Kasumi-1 (cell line): ENCODE measurements at regions not wholly inside any gene's neighbourhood (a gene's known extent, or its start where the extent isn't known, plus 50 kb on each side); places are given as distances from the start of the nearest gene placed in this dataset.
A peak's percentile ranks its signal among the peaks of the same experiment; 100 is the strongest.
"Not testable (repeated sequence)": the region's sequence is repeated elsewhere in the genome, so short reads cannot be mapped to it uniquely, and the experiment has no call there.

Experiments used
- DNase-seq, 2 experiments: peaks; one replicate each; lab custom pipeline; 2025; lab: John Stamatoyannopoulos, UW

GRCh38 chr6:6867404-6867799, 240.4 kb upstream of the RREB1 start:
- no peak for DNase-seq

- no peak for DNase-seq
Measured at GRCh38 chr6:6869094-6869493, 238.7 kb upstream of the RREB1 start.

DNA sequence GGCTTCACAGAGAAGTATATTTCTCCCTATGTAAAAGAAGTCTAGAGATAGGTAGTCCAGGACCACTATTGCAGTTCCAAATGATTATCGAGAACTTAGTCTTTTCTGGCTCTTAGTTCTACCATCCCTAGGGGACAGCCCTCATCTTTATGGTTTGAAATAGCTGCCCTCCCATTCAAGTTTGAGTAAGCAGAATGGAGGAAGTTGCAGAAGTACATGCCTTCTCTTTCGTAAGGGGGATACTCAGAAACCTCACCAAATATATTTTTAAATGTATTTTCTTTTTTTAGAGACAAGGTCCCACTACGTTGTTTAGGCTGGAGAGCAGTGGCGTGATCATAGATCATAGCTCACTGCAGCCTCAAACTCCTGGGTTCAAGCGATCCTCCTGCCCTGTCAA, 236.8 kb upstream of the RREB1 start:
- peak; percentile 41 to 59 for DNase-seq

GRCh38 chr6:6872459-6873344, 235.1 kb upstream of the RREB1 start:
- DNase-seq, result no peak

DNA sequence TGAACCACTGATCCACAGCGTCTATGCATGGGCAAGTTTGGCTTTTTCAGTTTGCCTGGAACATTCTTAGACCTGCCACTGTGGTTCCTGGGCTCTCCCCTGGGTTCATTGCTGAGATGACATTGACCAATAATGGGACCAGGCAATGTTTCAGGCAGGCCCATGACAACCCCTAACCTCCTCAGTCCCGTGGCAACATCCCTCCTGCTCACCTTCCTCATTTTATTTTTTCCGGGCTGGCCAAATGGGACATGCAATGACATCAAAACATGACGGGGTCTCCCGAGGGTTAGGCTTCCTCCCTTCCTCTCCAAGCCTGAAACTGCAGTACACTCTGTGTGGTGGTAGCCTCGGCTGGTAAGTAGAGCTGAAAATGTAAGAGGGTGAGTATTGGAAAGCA, 234.0 kb upstream of the RREB1 start:
- DNase-seq, result no peak

GRCh38 chr6:6875818-6876470, 231.8 kb upstream of the RREB1 start:
- peak; percentile 13 to 28 for DNase-seq

- not testable (repeated sequence) for DNase-seq
Measured at GRCh38 chr6:6877792-6878191, 230.0 kb upstream of the RREB1 start.

- DNase-seq, result no peak
Measured at GRCh38 chr6:6878887-6879585, 228.7 kb upstream of the RREB1 start.

GRCh38 chr6:6879586-6879974, 228.2 kb upstream of the RREB1 start:
- DNase-seq, result not testable (repeated sequence)

- DNase-seq, result peak; percentile 16 to 20
Measured at GRCh38 chr6:6880745-6881437, 226.9 kb upstream of the RREB1 start.

DNA sequence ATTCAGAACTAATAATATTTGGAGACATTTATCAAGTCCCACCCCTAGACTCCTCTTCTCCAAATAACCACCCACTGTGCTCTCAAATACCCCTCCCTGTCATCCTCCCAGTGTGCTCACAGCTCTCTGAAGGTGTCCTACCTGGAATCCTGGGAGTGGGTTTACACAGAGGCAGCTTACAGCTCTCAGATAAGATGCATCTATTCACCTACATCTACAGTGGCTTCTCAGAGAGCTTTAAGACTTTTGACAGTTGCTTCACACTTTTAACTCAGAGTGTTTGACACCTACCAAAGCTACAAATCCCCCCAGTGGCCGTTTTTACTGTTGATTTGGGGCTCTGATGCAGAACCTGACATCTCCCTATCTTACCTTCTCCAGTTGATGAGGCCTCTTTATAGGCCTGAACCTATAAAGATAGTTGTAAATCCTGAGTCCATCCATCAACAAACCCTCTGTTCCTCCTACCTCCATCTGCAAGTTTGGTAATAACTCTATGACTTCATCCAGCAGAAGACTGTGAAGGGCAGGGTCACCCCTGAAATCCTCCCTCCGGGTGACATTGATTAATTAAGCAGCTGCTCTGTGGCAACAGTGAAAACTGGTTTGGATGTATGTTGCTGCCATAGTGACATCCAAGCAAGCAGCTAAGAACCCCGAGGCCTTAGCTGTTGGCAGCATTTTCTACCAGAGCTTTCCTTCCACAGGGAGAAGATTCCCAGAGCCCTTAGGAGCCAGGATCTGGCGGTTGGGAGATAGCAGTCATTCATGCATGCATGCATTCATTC, 226.1 kb upstream of the RREB1 start:
- no peak for DNase-seq

DNA sequence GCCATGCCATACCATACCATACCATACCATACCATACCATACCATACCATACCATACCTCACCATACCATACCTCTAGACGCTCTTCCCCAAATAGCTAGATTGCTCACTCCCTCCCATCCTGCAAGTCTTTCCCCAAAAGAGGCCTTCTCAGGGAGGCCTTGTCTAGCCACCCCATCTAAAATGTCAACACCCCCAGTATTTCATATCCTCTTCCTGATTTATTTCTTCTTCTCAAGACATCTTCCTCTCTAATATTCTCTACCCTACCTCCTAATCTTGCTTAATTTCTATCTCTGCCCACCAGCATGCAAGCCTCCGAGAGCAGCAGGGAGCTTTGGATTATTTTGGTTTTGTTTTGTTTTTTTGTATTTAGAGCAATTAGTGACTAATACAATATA, 225.2 kb upstream of the RREB1 start:
- DNase-seq, result no peak

DNA sequence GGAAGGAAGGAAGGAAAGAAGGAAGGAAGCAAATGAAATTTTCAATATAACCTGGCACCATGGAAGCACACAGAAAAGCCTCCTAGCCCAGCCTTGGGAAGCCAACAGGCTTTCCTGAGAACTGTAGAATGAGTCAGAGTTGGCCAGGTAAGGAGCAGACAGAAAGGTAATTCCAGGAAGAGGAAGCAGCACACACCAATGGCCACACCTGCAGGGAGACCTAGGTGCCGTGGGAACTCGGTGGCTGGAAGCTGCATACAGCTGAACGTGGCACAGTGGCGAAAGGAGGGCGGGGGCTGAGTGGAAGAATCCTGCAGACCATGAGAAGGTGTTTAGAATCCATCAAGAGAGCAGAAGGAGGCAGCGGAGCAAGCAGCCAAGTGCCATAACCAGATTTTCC, 224.8 kb upstream of the RREB1 start:
- no peak for DNase-seq

DNA sequence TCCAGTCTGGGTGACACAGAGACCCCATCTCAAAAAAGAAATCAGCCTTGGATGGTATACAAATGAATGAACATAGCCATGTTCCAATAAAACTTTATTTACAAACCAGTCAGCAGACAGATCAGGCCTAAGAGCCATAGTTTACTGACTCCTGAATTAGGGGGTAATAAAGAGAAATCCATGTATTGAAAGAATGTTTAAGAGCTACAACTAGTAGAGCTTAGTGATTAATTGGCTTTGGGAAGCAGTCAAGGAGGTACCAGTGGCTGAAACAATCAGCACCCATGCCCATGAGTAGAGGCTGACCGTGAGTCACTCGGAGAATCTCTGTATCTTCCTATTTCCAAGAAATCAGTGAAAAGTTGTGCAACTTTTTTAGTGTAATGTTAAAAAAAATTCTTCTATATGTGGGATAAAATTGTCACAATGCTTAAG, 223.6 kb upstream of the RREB1 start:
- no peak for DNase-seq

DNA sequence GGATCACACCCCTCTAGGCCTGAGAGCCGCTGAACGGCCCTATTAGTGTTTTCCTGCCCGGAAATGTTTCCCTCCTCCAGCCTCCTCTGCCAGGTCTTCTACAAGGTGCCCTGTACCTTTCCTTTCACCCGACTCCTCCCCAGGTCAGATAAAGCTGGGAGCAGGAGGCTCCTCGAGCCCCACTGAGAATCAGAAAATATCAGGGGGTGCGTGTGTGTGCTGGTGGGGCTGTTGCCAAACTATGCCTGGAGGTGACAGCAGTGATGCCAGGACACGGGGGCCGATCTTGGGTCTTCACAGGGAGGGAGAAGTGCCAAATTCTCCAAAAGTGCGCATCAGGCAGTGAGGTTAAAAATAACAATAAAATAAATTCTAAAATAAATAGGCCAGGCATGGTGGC, 222.8 kb upstream of the RREB1 start:
- DNase-seq, result no peak

DNA sequence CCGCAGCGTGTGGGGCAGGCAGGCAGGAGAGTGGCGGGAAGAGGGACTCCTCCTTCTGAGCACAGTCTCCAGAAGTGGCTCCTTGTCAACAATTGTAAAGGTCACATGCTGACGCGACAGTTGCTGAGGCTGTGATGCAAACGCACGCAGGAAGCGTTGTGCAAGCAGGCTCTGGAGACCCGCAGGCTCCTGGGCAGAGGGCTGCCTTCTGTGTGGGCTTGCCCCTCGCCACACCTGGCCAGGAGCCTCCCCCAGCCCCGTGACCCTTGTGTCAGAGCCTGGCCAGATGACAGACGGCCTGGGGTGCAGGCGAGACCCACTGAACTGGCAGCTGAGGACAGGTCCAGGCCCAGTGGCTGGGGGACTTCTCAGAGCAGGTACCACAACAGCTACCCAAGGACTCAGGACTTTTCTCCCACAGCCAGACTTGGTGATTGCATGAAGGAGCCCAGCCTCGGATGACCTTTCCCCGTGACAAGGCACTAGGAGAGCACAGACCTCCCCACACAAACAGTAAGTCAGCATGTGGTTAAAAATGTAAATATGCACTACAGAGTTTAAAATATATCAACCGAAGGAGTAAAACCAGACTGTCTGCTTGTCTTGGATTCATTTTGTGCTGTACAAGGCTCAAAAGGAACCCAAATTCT, 222.1 kb upstream of the RREB1 start:
- peak; percentile 69 to 71 for DNase-seq

GRCh38 chr6:6886171-6886885, 221.4 kb upstream of the RREB1 start:
- peak; percentile 87 to 88 for DNase-seq

- no peak for DNase-seq
Measured at GRCh38 chr6:6886886-6887285, 220.9 kb upstream of the RREB1 start.

- no peak for DNase-seq
Measured at GRCh38 chr6:6889601-6890000, 218.2 kb upstream of the RREB1 start.

DNA sequence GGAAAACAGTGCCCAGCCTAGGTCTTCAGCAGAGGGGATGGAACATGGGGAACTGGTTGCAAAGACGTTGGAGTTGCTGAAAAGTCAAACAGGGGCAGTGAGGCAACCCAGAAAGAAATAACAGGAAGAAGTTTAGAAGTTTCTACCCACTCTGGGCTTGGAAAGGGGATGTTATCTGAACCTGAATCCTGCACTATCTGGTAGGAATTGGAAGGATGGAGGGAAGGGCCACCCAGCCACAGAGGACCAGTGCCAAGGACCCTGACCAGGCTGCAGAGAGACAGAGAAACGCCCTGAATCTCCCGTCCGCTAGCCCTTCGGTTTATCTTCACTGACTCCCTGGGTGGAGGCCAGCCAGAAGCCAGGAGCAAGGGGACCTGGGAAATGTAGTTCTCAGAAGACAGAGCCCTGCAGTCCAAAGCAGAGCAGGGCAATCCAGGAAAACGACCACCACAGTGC, 217.3 kb upstream of the RREB1 start:
- DNase-seq, result peak; percentile 60
